GM18502 (cell line): ENCODE measurements at regions not wholly inside any gene's neighbourhood (a gene's known extent, or its start where the extent isn't known, plus 50 kb on each side); places are given as distances from the start of the nearest gene placed in this dataset.
"Not testable (repeated sequence)": the region's sequence is repeated elsewhere in the genome, so short reads cannot be mapped to it uniquely, and the experiment has no call there.

Source experiments
- ATAC-seq: cut with Tn5 transposase; IDR thresholded peaks from one replicate; pipeline ENCODE4 v1.9.1; 2021; ENCODE audit warnings: mild to moderate bottlenecking; ENCODE audit not compliant: unreplicated experiment, poor library complexity

DNA sequence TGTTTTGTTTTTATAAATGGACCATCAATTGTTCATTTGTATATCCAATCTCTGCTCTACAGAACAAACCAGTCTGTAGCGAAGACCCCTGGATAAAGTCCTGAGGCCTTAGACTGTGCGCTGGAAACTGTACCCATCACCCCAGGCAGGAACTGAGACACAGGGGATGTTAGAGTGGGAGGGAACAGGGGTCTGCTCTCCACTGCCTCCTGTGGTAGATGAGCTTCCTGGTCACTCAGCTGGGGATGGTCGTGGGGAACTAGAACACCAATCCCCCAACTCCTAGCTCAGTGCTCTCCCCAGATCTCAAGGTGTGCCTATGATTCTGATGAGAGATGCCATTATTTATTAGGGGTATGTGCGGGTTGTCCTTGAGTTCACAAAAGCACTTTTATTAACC lies 340.2 kb upstream of the IGF1R start:
- no peak for ATAC-seq

GRCh38 chr15:98311566-98312188 lies 336.7 kb upstream of the IGF1R start:
- ATAC-seq: peak; percentile 92

DNA sequence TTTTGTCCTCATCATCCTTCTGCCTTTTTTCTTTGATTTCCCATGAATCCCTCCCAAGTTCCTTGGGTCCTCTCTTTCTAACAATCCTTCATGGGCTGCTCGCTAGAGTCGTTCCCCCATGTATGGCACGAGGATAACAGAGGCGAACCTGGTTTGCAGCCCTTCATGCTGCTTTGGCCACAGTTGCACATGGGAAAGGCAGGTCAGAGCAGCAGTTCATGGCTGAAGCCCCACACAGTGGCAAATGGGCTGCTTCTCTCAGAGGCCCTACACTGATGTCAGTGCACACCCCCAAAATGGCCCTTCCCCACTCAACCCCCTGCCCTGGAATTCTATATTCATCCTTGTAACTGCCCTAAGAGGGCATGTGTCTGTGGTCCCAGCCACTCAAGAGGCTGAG lies 335.4 kb upstream of the IGF1R start:
- no peak for ATAC-seq

DNA sequence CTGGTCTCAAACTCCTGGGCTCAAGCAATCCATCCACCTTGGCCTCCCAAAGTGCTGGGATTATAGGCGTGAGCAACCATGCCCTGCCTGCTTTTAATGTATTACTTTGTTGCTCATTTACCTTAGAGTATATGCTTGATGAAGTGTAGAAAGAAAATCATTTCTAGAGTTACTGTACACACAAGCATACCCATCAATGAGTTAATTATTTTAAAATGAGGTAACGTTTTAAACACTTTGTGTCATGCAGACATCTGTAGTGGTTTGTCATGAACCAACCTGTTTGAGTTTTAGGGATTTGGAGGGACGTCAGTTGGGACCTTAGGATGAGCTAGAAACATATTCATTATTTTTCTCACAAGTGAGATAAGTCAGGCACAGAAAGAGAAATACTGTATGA lies 332.4 kb upstream of the IGF1R start:
- no peak for ATAC-seq

GRCh38 chr15:98321896-98322295 lies 326.4 kb upstream of the IGF1R start:
- ATAC-seq: no peak

DNA sequence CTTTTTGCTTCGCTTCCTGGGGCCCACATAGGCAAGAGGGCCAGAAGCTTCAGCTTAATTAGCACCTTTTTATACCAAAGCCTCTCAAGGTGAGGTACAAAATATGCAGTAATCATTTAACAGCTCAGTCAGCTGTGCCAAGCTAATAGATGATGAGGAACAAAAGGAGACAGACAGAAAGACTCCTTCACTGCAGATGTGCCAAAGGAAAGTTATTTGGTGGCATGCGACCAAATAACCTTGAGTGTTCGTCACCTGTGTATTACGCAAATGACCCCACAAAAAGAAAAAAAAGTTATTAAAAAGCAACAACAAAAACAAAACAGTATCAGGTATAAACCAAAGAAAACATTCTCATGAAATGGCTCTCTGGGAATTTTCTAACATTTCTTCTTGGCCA lies 325.8 kb upstream of the IGF1R start:
- ATAC-seq: no peak

DNA sequence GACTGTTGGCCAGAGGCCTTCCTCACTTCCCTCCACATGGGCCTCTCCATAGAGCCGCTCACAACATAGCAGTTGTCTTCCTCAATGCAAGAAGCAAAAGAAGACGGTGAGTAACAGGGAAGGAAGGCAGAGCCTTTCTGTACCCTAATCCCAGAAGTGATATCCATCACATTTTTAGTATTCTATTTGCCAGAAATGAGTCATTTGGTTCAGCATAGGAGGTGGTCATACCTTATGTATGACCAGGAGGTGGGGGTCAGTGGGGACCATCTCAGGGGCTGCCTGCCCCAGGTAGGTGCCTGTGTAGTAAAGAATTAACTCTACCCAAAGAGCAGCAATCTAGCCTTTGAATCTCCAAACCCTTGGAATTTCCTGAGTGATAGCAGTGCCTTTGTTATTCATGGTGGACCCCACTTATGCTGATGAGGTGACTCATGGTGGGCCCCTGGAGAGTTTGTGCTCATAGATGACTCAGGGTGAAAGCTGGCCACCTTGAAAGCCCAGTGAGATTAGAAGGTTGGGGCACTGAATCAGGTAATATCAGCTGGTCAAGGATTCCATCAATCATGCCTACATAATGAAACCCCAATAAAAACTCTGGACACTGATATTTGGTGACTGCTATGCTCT lies 323.9 kb upstream of the IGF1R start:
- no peak for ATAC-seq

DNA sequence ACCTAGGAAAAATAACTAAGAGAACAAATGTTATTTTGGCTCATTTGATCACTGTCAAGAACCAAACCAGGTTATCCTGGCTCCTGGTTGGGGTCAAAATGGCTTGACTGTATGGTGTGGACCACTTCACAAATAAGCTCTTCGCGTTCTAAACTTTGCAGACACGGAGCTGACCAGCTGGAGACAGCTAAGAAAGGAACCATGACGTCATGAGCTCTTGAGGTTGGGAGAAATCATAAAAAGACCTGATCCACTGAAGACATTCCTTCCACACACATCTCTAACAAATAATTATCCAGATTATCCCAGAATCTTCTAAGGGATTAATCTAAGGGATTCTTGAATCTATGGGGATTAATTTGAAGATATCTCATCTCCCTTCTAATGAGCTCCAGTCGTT lies 321.5 kb upstream of the IGF1R start:
- no peak for ATAC-seq

GRCh38 chr15:98330258-98330657 lies 318.1 kb upstream of the IGF1R start:
- ATAC-seq: no peak

- no peak for ATAC-seq
Observed at GRCh38 chr15:98330692-98331435, 317.5 kb upstream of the IGF1R start.

- ATAC-seq: no peak
Observed at GRCh38 chr15:98331676-98332075, 316.7 kb upstream of the IGF1R start.

DNA sequence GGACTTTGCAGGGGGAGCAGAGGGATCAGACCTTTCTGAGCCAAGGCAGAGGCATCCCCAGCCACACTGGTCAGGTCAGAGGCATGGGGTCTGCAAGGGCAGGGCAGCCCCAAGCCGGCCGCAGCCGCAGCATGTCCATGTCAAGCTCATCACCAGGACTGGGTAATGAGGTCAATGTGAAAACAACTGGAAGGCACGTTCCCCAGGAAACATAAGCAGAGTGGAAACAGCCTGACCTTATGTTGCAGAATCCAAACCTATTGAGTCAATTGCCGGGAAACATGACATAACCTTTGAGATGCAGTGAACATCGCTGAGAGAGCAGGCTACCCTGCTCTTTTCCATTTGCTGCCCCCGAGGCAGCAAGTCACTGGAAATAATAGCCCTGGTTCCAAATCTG lies 315.1 kb upstream of the IGF1R start:
- ATAC-seq: no peak

DNA sequence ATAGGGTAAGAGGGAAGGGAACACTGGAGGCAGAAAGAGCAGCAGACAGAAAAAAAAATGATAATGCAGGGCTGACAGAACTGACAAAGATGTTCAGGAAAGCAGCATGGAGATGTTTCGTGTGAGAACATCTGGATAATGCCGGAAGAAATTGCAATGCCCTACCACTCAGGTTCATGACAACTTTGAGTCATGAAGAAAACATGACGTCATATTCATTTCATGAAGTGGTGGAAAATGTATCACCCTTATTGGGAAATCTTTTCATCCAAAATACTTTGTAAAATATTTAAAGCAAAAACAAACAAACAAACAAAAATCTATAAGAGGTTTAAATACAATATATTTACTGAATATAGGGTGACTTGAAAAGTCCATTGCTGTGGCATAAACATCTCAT lies 305.4 kb upstream of the IGF1R start:
- ATAC-seq: no peak

DNA sequence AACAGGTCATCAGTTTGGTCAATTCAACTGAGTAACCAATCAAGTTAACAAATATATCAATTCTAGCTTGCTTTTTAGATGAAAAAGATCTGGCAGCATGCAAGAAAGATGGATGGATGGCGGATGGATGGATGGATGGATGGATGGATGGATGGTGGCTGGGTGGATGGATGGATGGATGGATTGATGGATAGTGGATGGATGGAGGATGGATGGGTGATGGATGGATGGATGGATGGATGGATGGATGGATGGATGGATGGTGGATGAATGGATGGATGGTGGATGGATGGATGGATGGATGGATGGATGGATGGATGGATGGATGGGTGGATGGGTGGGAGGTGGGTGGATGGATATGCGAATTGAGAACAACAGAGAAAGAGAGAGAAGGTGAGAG lies 303.7 kb upstream of the IGF1R start:
- no peak for ATAC-seq

DNA sequence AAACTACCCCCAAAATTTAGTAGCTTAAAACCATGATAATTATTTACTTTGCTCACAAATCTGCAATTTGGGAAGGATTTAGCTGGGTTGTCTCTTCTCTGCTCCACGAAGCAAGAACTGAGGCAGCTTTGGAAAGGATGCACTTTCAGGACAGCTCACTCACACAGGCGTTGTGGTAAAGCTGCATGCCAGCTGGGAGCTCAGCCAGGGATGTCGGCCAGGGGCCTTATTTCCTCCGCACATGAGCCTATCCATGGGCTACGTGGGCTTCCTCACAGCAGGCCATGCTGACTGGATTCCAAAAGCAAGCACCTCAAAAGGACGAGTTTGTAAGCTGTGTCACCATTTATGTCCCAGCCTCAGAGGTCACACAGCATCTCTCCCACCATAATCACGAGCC lies 301.3 kb upstream of the IGF1R start:
- ATAC-seq: no peak

GRCh38 chr15:98347866-98348265 lies 300.5 kb upstream of the IGF1R start:
- ATAC-seq: no peak

GRCh38 chr15:98350276-98350675 lies 298.1 kb upstream of the IGF1R start:
- no peak for ATAC-seq

DNA sequence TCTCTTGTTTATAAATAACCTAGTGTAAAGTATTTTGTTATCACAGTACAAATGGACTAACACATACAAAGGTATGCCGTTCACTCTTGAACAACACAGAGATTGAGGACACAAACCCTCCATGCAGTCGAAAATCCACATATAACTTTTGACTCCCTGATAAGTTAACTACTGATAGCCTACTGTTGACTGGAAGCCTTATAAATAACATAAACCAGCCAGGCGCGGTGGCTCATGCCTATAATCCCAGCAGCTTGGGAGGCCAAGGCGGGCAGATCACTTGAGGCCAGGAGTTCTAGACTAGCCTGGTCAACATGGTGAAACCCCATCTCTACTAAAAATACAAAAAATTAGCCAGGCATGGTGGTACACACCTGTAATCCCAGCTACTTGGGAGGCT lies 290.1 kb upstream of the IGF1R start:
- not testable (repeated sequence) for ATAC-seq

DNA sequence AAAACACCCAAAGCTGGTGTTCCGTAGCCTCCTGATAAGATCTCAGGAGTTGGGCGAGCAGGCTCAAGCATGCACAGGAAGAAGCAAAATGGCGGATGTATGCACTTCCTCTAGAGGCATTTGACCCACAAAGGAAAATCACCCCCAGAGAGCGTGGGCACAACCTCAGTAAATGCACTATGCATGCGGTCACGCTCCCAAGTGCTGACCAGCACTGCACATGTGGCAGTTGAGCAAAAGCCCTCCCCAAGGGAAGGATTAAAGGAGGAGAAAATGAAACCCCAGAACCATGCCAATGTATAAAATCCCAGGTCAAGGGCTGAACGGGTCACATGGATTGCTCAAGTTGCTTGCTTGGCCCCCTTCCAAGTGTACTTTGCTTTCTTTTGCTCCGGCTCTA lies 289.4 kb upstream of the IGF1R start:
- no peak for ATAC-seq

- no peak for ATAC-seq
Observed at GRCh38 chr15:98363416-98363815, 284.9 kb upstream of the IGF1R start.

DNA sequence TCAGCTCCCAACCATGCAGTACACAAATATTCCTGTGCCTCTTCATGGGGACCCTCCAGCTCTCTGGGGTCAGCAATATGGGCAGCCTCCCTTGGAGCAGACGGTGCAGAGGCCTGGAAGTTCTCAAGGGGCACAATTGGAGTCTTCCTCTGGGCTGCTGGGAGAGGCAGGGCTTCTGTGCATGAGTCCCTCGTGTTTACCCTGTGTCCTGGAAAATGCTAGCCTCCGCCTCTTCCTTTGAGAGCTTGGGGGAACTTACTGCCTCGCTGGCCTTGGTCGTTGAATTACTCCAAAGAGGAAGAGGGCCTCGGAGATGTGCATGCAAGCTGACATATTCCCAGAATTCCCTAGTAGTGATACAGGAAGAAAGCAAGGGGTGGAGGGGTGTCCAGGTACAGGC lies 284.4 kb upstream of the IGF1R start:
- ATAC-seq: no peak
